ENCODE measurements at regions not wholly inside any gene's neighbourhood (a gene's known extent, or its start where the extent isn't known, plus 50 kb on each side); places are given as distances from the start of the nearest gene placed in this dataset.

GRCh38 chr10:123606955-123607354, 59.2 kb upstream of the GPR26 start:
- no peak for TF ChIP-seq ZEB2 (tag by site-specific recombination; IDR thresholded peaks at IDR 0.05)
- Histone ChIP-seq H3K4me1 (ENCODE audit: control insufficient read depth, insufficient read depth, low read length) (no peaks in the 10 kb centered on the region), H3K36me3 (ENCODE audit: control insufficient read depth in 2 of 2, insufficient read depth in 1 of 2, low read length in 2 of 2) (no peaks in the 10 kb centered on the region), H3K4me3 (ENCODE audit: low read depth, low read length) (no peak overlapping the region), H3K27ac (ENCODE audit: extremely low read depth, low read depth, low read length) (no peak overlapping the region), H3K9me3 (ENCODE audit: control insufficient read depth, insufficient read depth, low read depth, low read length) (no peaks in the 10 kb centered on the region)
- CTCF ChIA-PET, result interaction anchor here (0.7 to 0.8 kb wide), 2 partner anchors 32 to 612 kb away, joined by 3 read pairs; no protein-coding TSS in a partner anchor
- POLR2A ChIA-PET, result no interaction called here

- Histone ChIP-seq H3K27ac (ENCODE audit: extremely low read depth, low read depth, low read length) (no peak overlapping the region), H3K4me3 (ENCODE audit: low read depth, low read length) (no peak overlapping the region), H3K9me3 (ENCODE audit: control insufficient read depth, insufficient read depth, low read depth, low read length) (no peaks in the 10 kb centered on the region), H3K36me3 (ENCODE audit: control insufficient read depth in 2 of 2, insufficient read depth in 1 of 2, low read length in 2 of 2) (no peaks in the 10 kb centered on the region), H3K4me1 (ENCODE audit: control insufficient read depth, insufficient read depth, low read length) (no peaks in the 10 kb centered on the region)
- TF ChIP-seq TSHZ1 (tag by site-specific recombination; IDR thresholded peaks at IDR 0.05; ENCODE audit: borderline replicate concordance) (no peak), ZNF776 (tag by site-specific recombination; IDR thresholded peaks at IDR 0.05; ENCODE audit: borderline replicate concordance) (no peak), OSR2 (tag by site-specific recombination; IDR thresholded peaks at IDR 0.05) (no peak), ZBTB1 (tag by site-specific recombination; IDR thresholded peaks at IDR 0.05) (no peak), ZNF518A (tag by site-specific recombination; conservative IDR thresholded peaks at IDR 0.05; ENCODE audit: low read depth) (no peak), ZNF148 (tag by site-specific recombination; IDR thresholded peaks at IDR 0.05; ENCODE audit: borderline replicate concordance) (no peak), ZNF140 (tag by site-specific recombination; IDR thresholded peaks at IDR 0.05) (no peak), ZNF768 (tag by site-specific recombination; IDR thresholded peaks at IDR 0.05) (no peak), ZNF521 (tag by site-specific recombination; IDR thresholded peaks at IDR 0.05) (no peak), ZNF398 (tag by site-specific recombination; IDR thresholded peaks at IDR 0.05) (no peak), ZNF791 (tag by site-specific recombination; IDR thresholded peaks at IDR 0.05) (no peak)
- ChIA-PET CTCF (interaction anchor here (0.7 to 0.8 kb wide), 2 partner anchors 33 to 612 kb away, joined by 3 read pairs; no protein-coding TSS in a partner anchor), POLR2A (no interaction called here)
These were observed 58.8 kb upstream of the GPR26 start for GRCh38 chr10:123607386-123607785.

Data from HEK293 (cell line).